ENCODE measurements at regions not wholly inside any gene's neighbourhood (a gene's known extent, or its start where the extent isn't known, plus 50 kb on each side); places are given as distances from the start of the nearest gene placed in this dataset.

- TF ChIP-seq REST (IDR thresholded peaks at IDR 0.05; ENCODE audit: insufficient replicate concordance, low read depth) (no peak), CTCF (IDR thresholded peaks at IDR 0.05; ENCODE audit: insufficient read depth, low read length) (no peak), POLR2AphosphoS5 (IDR thresholded peaks at IDR 0.05; ENCODE audit: low read depth) (no peak)
These were observed 366.5 kb downstream of the TAF11L14 start for GRCh38 chr5:18000744-18001143.

Measured in HL-60 (cell line).